Epithelial cell of esophagus (primary cell): ENCODE measurements at regions not wholly inside any gene's neighbourhood (a gene's known extent, or its start where the extent isn't known, plus 50 kb on each side); places are given as distances from the start of the nearest gene placed in this dataset.

Experiments used
- DNase-seq: peaks from one replicate; pipeline ENCODE4 v3.0.0; 2010; ENCODE audit warnings: low read depth
- H3K4me3 ChIP-seq: 2 replicates; pipeline ENCODE4 v1.5.1; 2011; ENCODE audit warnings: mild to moderate bottlenecking, low read length, control low read depth
- TF ChIP-seq, protein P1 (sequence below): IDR thresholded peaks from 2 replicates; pipeline ENCODE4 v1.5.1; 2011; ENCODE audit warnings: low read depth, mild to moderate bottlenecking, low read length, control low read depth, inconsistent platforms; ENCODE audit not compliant: insufficient read depth; ENCODE audit errors: missing control alignments

DNA sequence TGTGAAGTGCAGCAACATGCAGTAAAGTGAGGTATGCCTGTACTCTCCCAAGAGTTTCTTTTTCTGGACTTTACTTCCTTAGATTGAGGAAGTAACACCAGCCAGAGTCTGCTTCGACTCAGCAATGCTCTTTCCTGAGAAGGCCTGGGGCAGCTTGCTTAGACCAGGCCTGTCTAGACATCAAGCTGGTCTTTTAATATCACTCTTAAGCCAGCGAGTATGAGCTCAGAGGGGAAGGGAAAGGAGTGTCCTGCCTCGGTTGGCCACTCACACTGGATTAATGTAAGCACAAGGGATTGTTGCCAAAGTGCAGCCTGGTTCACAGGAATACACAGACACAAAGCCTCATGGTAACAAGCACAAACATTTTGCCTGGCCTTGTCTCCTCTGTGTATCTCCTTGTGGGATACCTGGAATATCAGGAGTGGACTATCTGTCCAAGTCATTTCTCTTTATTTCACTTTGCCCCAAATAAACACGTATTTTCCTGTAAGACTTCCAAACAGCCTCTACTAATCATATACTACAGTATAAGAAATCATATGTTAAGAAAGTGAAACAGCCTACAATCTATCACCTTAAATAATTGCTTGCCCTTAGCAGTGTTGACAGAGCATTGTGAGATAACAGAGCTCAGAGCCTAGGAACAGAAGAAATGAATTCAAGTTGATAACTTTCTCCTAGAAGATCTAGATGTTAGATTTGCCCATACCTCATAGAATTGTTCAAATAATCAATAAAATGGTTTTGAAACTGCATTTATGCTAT, 121.2 kb upstream of the DAAM1 start:
- DNase-seq: peak; percentile 76
- no peak overlapping the region for H3K4me3 ChIP-seq
- TF ChIP-seq, protein P1, sequence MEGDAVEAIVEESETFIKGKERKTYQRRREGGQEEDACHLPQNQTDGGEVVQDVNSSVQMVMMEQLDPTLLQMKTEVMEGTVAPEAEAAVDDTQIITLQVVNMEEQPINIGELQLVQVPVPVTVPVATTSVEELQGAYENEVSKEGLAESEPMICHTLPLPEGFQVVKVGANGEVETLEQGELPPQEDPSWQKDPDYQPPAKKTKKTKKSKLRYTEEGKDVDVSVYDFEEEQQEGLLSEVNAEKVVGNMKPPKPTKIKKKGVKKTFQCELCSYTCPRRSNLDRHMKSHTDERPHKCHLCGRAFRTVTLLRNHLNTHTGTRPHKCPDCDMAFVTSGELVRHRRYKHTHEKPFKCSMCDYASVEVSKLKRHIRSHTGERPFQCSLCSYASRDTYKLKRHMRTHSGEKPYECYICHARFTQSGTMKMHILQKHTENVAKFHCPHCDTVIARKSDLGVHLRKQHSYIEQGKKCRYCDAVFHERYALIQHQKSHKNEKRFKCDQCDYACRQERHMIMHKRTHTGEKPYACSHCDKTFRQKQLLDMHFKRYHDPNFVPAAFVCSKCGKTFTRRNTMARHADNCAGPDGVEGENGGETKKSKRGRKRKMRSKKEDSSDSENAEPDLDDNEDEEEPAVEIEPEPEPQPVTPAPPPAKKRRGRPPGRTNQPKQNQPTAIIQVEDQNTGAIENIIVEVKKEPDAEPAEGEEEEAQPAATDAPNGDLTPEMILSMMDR: no peak

DNA sequence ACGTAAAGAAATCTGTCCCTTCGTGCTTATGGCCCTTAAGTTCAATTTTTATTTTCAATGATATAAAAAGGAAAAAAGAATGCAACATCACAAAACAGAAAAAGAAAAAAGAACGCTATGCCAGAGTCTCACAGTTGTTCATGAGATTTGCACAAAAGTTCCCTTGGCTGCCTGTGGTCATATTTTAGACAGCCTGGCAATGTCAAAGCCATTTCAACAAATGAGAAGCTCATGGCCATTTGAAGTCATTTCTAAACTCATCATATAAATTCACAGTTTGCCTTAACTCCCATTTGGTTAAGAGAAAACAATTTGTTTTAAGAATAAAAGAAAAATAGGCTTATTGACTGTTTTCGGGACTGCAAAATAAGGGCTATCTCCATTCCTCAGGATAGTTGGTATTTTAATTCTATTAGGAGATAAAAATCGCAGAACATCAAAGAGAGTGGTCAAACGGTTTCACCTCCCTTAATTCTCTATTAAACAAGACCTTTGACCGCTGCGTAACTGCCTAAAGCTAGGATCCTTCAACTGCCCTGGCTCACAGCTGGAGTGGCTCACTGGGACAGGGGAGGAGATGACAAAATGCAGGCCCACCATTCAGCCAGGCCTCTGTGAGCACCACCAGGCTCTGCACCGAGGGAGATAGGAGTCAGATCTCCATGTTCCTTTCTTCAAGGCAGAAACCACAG, 119.2 kb upstream of the DAAM1 start:
- H3K4me3 ChIP-seq: no peak overlapping the region
- TF ChIP-seq, protein P1: no peak
- DNase-seq: no peak

DNA sequence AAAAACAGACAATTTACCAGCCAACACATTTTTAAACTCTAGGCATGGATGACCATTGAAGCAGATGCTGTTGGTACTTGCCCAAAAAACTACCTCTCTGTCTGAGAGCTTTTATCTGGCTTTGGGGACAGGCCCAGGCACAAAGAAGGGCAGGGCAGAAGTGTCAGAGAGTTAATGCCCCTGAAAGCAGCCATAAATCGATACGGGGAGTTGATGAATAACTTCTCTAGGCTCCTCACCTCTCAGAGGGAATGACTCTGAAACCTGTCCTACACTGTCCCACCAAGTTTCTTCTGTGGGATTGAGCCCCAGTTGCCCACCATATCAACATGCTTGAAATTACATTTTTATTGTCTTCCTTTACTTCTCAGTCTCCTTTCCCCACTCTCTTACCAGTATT, 113.0 kb upstream of the DAAM1 start:
- no peak overlapping the region for H3K4me3 ChIP-seq
- no peak for DNase-seq
- TF ChIP-seq, protein P1: no peak

DNA sequence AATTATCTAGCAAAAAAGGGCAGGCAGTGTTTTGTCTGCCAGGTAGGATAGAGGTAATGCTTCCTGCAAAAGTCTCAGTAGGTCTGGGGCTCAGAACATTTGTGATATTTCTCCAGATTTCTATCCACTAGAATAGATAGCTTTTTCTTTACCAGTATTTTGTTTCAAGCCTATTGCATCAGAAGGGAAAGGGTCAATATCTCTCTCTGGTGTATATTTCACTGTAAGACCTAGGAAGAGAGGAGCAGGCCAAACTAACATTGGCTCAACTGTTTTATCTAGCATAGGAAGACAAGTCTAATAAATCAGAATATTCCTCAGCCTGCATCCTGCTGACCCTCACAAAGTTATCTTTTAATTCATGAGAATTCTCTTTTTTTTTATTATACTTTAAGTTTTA, 106.7 kb upstream of the DAAM1 start:
- H3K4me3 ChIP-seq: no peak overlapping the region
- TF ChIP-seq, protein P1: no peak
- DNase-seq: no peak

DNA sequence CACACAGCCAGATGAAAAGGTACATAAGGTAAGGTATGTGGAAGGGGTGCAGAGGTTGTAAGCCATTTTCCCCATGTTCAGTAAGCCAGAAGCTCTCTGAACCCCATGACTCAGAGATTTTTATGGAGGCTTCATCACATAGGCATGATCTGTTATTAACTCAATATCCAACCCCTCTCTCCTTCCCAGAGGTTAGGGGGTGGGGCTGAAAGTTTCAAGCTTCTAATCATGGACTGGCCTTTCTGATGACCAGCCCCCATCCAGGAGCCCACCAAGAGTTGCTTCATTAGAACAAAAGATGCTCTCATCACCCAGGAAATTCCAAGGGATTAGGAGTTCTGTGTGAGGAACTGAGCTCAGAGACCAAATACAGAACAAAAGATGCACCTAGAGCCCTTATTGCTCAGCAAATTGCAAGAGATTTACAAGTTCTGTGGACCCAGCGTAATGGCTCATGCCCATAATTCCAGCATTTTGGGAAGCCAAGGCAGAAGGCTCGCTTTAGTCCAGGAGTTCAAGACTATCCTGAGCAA, 103.2 kb upstream of the DAAM1 start:
- no peak for DNase-seq
- no peak overlapping the region for H3K4me3 ChIP-seq
- TF ChIP-seq, protein P1: no peak

DNA sequence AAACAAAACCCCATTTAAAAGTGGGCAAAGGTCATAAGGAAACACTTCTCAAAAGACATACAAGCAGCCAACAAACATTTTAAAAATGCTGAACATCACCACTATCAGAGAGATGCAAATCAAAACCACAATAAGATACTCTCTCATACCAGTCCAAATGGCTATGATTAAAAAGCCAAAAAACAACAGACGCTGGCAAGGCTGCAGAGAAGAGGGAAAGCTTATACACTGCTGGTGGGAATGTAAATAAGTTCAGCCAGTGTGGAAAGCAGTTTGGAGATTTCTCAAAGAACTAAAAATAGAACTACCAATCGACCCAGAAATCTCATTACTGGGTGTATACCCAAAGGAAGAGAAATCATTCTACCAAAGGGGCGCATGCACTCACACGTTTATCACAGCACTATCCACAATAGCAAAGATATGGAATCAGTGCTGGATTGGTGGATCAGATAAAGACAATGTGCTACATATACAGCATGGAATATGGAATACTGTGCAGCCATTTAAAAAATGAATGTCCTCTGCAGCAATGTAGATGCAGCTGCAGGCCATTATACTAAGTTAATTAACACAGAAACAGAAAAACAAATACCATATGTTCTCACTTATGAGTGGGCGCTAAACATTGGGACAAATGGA, 102.1 kb upstream of the DAAM1 start:
- H3K4me3 ChIP-seq: no peak overlapping the region
- TF ChIP-seq, protein P1: no peak
- DNase-seq: no peak
